DOHH2 (cell line): ENCODE measurements at regions not wholly inside any gene's neighbourhood (a gene's known extent, or its start where the extent isn't known, plus 50 kb on each side); places are given as distances from the start of the nearest gene placed in this dataset.

Experiments
- H3F3A ChIP-seq: fragments of 200-600 bp; sonication (generic), shearing (Covaris generic); 2 replicates; pipeline ENCODE4 v1.6.0; 2016; ENCODE audit warnings: antibody characterized with exemption, mild to moderate bottlenecking; ENCODE audit not compliant: control insufficient read depth, insufficient read depth
- H3K27ac ChIP-seq: fragments of 200-600 bp; sonication (generic); 2 replicates; pipeline ENCODE4 v1.5.1; 2014; ENCODE audit warnings: low read depth, mild to moderate bottlenecking, low read length, moderate library complexity
- H3K27me3 ChIP-seq: fragments of 200-600 bp; sonication (generic); 2 replicates; pipeline ENCODE4 v1.6.1; 2014; ENCODE audit warnings: mild to moderate bottlenecking, low read length, mixed read lengths; ENCODE audit not compliant: control insufficient read depth
- H3K36me3 ChIP-seq: fragments of 200-600 bp; sonication (generic); 2 replicates; pipeline ENCODE4 v1.6.1; 2014; ENCODE audit warnings: mild to moderate bottlenecking, low read length, moderate library complexity, mixed read lengths; ENCODE audit not compliant: control insufficient read depth
- H3K4me1 ChIP-seq: fragments of 200-600 bp; sonication (generic); 2 replicates; pipeline ENCODE4 v1.6.1; 2014; ENCODE audit warnings: mild to moderate bottlenecking, low read length, mixed read lengths; ENCODE audit not compliant: control insufficient read depth
- H3K4me2 ChIP-seq: fragments of 200-600 bp; sonication (generic); 2 replicates; pipeline ENCODE4 v1.6.0; 2014; ENCODE audit warnings: mild to moderate bottlenecking, low read length, moderate library complexity
- H3K4me3 ChIP-seq: fragments of 200-600 bp; sonication (generic); 2 replicates; pipeline ENCODE4 v1.5.1; 2014; ENCODE audit warnings: mild to moderate bottlenecking, low read length, mixed read lengths
- H3K79me2 ChIP-seq: fragments of 200-600 bp; sonication (generic); 2 replicates; pipeline ENCODE4 v1.6.1; 2014; ENCODE audit warnings: mild to moderate bottlenecking, low read length, mixed read lengths; ENCODE audit not compliant: control insufficient read depth
- H3K9me2 ChIP-seq: fragments of 200-600 bp; sonication (generic); replicated peaks from 2 replicates; pipeline ENCODE4 v1.6.1; 2014; ENCODE audit warnings: mild to moderate bottlenecking, low read length, mixed read lengths; ENCODE audit not compliant: control insufficient read depth
- H3K9me3 ChIP-seq: fragments of 200-600 bp; sonication (generic); 2 replicates; pipeline ENCODE4 v1.6.1; 2014; ENCODE audit warnings: antibody characterized with exemption, low read length, mixed read lengths; ENCODE audit not compliant: control insufficient read depth, insufficient read depth
- H4K20me1 ChIP-seq: fragments of 200-600 bp; sonication (generic); 2 replicates; pipeline ENCODE4 v1.6.0; 2014; ENCODE audit warnings: low read depth, mild to moderate bottlenecking, antibody characterized with exemption, low read length, moderate library complexity; ENCODE audit not compliant: control insufficient read depth, insufficient read depth
- EZH2phosphoT487 ChIP-seq: fragments of 200-600 bp; sonication (generic); IDR thresholded peaks from 2 replicates; pipeline ENCODE4 v1.6.1; 2017; ENCODE audit warnings: borderline replicate concordance, mild to moderate bottlenecking, antibody characterized with exemption, low read length, moderate library complexity, mixed read lengths
- TF ChIP-seq, protein P1 (sequence below): fragments of 200-600 bp; sonication (generic); IDR thresholded peaks from one replicate; pipeline ENCODE4 v1.5.1; 2014; ENCODE audit warnings: antibody characterized with exemption, mild to moderate bottlenecking, low read depth, low read length; ENCODE audit not compliant: poor library complexity, severe bottlenecking

DNA sequence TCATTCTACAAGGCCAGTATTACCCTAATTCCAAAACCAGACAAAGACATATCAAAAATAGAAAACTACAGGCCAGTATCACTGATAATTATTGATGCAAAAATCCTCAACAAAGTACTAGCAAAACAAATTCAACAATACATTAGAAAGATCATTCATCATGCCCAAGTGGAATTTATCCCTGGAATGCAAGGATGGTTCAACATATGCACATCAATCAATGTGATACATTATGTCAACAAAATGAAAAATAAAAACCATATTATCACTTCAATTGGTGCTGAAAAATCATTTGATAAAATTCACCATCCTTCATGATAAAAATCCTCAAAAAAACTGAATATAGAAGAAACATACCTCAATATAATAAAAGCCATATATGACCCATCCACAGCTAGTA is 115.2 kb upstream of the SLC27A6 start:
- Histone ChIP-seq H3K9me3 (no peaks in the 10 kb centered on the region; the same call in 1 of the 2 replicates), H3K4me2 (no peak overlapping the region), H3K4me3 (no peak overlapping the region), H3K9me2 (no peaks in the 10 kb centered on the region), H3K36me3 (no peaks in the 10 kb centered on the region), H3K79me2 (no peaks in the 10 kb centered on the region), H3K27me3 (no peaks in the 10 kb centered on the region), H3K4me1 (no peaks in the 10 kb centered on the region), H3F3A (no peaks in the 10 kb centered on the region), H4K20me1 (no peaks in the 10 kb centered on the region), H3K27ac (no peak overlapping the region)
- no peak for TF ChIP-seq EZH2phosphoT487
- TF ChIP-seq, protein P1, sequence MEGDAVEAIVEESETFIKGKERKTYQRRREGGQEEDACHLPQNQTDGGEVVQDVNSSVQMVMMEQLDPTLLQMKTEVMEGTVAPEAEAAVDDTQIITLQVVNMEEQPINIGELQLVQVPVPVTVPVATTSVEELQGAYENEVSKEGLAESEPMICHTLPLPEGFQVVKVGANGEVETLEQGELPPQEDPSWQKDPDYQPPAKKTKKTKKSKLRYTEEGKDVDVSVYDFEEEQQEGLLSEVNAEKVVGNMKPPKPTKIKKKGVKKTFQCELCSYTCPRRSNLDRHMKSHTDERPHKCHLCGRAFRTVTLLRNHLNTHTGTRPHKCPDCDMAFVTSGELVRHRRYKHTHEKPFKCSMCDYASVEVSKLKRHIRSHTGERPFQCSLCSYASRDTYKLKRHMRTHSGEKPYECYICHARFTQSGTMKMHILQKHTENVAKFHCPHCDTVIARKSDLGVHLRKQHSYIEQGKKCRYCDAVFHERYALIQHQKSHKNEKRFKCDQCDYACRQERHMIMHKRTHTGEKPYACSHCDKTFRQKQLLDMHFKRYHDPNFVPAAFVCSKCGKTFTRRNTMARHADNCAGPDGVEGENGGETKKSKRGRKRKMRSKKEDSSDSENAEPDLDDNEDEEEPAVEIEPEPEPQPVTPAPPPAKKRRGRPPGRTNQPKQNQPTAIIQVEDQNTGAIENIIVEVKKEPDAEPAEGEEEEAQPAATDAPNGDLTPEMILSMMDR = no peak

DNA sequence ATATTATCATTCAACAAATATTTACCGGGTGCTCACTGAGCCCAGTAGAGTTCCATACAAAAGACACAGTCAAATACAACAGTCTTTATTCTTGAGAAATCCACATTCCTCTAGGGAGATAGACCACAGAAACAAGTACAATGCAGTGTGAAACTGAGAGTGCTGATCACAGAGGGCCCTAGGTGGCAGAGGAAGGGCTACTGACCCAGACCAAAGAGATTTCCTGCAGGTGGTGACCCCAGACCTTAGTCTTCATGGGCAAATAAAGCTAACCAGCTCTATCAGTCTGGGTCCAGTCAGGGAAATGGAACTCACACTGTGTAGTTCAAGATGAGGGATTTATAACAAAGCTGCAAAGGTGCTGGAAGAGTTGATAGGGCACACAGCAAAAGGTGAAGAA is 110.4 kb upstream of the SLC27A6 start:
- Histone ChIP-seq H3K4me1 (no peaks in the 10 kb centered on the region), H3K79me2 (no peaks in the 10 kb centered on the region), H3F3A (no peaks in the 10 kb centered on the region), H3K4me2 (no peak overlapping the region), H4K20me1 (no peaks in the 10 kb centered on the region), H3K36me3 (no peaks in the 10 kb centered on the region), H3K27me3 (no peaks in the 10 kb centered on the region), H3K4me3 (no peak overlapping the region), H3K9me2 (no peaks in the 10 kb centered on the region), H3K9me3 (no peaks in the 10 kb centered on the region; the same call in 1 of the 2 replicates), H3K27ac (no peak overlapping the region)
- TF ChIP-seq, protein P1 = no peak
- TF ChIP-seq EZH2phosphoT487 = no peak

DNA sequence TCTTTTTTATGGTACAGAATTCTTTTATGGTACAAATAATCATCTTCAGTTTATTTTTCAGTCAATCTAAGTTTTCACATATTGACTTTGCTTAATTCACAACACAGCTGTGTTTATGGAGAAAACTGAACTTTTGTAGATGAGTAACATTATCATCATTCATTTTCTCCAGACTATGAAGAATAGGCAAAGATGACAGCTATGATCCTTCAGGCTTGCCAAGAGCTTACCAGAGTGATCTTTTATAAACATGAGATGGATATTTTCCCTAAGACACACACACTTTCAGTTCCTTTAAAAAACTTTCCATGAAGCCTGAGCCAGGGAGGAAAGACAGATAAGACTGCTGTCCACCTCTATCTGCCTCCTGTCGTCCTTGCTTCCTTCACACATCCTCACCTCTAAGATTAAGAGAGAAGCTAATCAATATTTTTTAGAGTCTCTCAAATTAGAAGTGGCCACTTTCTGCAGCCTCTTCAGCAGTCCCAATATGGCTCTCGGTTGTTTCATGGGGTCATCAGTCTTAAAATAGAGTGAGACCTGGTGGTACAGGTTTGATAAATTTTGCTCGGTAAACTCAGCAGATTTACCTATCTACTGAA is 108.1 kb upstream of the SLC27A6 start:
- H3F3A ChIP-seq = no peaks in the 10 kb centered on the region
- H4K20me1 ChIP-seq = no peaks in the 10 kb centered on the region
- TF ChIP-seq EZH2phosphoT487 = no peak
- TF ChIP-seq, protein P1 = no peak
- no peaks in the 10 kb centered on the region for H3K27me3 ChIP-seq
- no peak overlapping the region for H3K4me2 ChIP-seq
- no peak overlapping the region for H3K27ac ChIP-seq
- H3K4me1 ChIP-seq = no peaks in the 10 kb centered on the region
- H3K9me3 ChIP-seq = no peaks in the 10 kb centered on the region
- H3K9me2 ChIP-seq = no peaks in the 10 kb centered on the region
- H3K79me2 ChIP-seq = no peaks in the 10 kb centered on the region
- no peak overlapping the region for H3K4me3 ChIP-seq
- no peaks in the 10 kb centered on the region for H3K36me3 ChIP-seq
